Tibial nerve (tissue), 4 donors: ENCODE measurements at regions not wholly inside any gene's neighbourhood (a gene's known extent, or its start where the extent isn't known, plus 50 kb on each side); places are given as distances from the start of the nearest gene placed in this dataset.

Experiments
- DNase-seq, 2 donors: peaks; one replicate each; pipeline ENCODE4 v3.0.0-alpha.2; 2019; ENCODE audit warnings: low spot score in 2 of 2
- H3K27ac ChIP-seq, 4 donors: fragments of 200-600 bp; sonication (generic) in 3 of 4; one replicate each; pipeline ENCODE4 v1.5.1; 2017 to 2019; ENCODE audit warnings: mild to moderate bottlenecking in 1 of 4
- H3K27me3 ChIP-seq, 2 donors: fragments of 200-600 bp; sonication (generic) in 1 of 2; one replicate each; pipeline versions ENCODE4 v1.5.1 to v1.6.0; 2017 to 2019
- H3K36me3 ChIP-seq, 3 donors: fragments of 200-600 bp; sonication (generic); one replicate each; pipeline ENCODE4 v1.5.1; 2018 to 2019
- H3K4me1 ChIP-seq, 4 donors: fragments of 200-600 bp; sonication (generic) in 3 of 4; one replicate each; pipeline ENCODE4 v1.5.1; 2017 to 2019
- H3K4me3 ChIP-seq, 4 donors: fragments of 200-600 bp; sonication (generic) in 3 of 4; one replicate each; pipeline ENCODE4 v1.5.1; 2017 to 2019; ENCODE audit warnings: mild to moderate bottlenecking in 1 of 4, moderate library complexity in 1 of 4
- H3K9me3 ChIP-seq, 4 donors: fragments of 200-600 bp; sonication (generic) in 3 of 4; one replicate each; pipeline ENCODE4 v1.5.1; 2017 to 2019
- EP300 ChIP-seq, 2 donors: sonication (generic); formaldehyde crosslinking; IDR thresholded peaks; one replicate each; pipeline ENCODE4 v1.6.1; 2017; ENCODE audit warnings: antibody characterized with exemption in 2 of 2, mild to moderate bottlenecking in 1 of 2
- POLR2A ChIP-seq, 2 donors: fragments of 450-650 bp; IDR thresholded peaks; one replicate each; pipeline ENCODE4 v1.6.1; 2017; ENCODE audit warnings: antibody characterized with exemption in 2 of 2, mild to moderate bottlenecking in 2 of 2, moderate library complexity in 2 of 2
- WGBS, 2 donors: methylation state at CpG; one replicate each; pipeline ENCODE4 v1.1.5; 2018; 5-methylcytosine and 5-hydroxymethylcytosine counted together
- TF ChIP-seq, protein P1 (sequence below), 5 experiments: fragments of 200-600 bp in 3 of 5; fragments of 450-650 bp in 2 of 5; sonication (generic) in 3 of 5; IDR thresholded peaks; one replicate each; pipeline ENCODE4 v1.5.1; 2016 to 2019; ENCODE audit warnings: antibody characterized with exemption in 5 of 5, mild to moderate bottlenecking in 3 of 5, moderate library complexity in 2 of 5

GRCh38 chr5:92734211-92734940, 846.6 kb downstream of the NR2F1-AS1 start:
- H3K27me3 ChIP-seq, result no peaks in the 10 kb centered on the region
- peaks cover 0 to 13% (median 0%) of the 10 kb centered on the region in 4 donors for H3K9me3 ChIP-seq
- DNase-seq, result no peak
- H3K4me1 ChIP-seq, result no peaks in the 10 kb centered on the region
- H3K36me3 ChIP-seq, result no peaks in the 10 kb centered on the region
- H3K27ac ChIP-seq, result no peak overlapping the region
- TF ChIP-seq EP300 (IDR thresholded peaks at IDR 0.05) (no peak), POLR2A (IDR thresholded peaks at IDR 0.05) (no peak)
- TF ChIP-seq, protein P1, sequence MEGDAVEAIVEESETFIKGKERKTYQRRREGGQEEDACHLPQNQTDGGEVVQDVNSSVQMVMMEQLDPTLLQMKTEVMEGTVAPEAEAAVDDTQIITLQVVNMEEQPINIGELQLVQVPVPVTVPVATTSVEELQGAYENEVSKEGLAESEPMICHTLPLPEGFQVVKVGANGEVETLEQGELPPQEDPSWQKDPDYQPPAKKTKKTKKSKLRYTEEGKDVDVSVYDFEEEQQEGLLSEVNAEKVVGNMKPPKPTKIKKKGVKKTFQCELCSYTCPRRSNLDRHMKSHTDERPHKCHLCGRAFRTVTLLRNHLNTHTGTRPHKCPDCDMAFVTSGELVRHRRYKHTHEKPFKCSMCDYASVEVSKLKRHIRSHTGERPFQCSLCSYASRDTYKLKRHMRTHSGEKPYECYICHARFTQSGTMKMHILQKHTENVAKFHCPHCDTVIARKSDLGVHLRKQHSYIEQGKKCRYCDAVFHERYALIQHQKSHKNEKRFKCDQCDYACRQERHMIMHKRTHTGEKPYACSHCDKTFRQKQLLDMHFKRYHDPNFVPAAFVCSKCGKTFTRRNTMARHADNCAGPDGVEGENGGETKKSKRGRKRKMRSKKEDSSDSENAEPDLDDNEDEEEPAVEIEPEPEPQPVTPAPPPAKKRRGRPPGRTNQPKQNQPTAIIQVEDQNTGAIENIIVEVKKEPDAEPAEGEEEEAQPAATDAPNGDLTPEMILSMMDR (IDR thresholded peaks at IDR 0.05), result no peak
- no peak overlapping the region for H3K4me3 ChIP-seq
- 55 to 59% methylated on average over 2 of the region's 2 CpGs for WGBS, 2 donors

- Histone ChIP-seq H3K4me3 (no peak overlapping the region), H3K27me3 (no peaks in the 10 kb centered on the region), H3K9me3 (no peaks in the 10 kb centered on the region), H3K27ac (no peak overlapping the region), H3K4me1 (no peaks in the 10 kb centered on the region), H3K36me3 (no peaks in the 10 kb centered on the region)
- 78 to 82% methylated on average over 1 of the region's 1 CpG for WGBS, 2 donors
- TF ChIP-seq POLR2A (IDR thresholded peaks at IDR 0.05) (no peak), EP300 (IDR thresholded peaks at IDR 0.05) (no peak)
- TF ChIP-seq, protein P1 (IDR thresholded peaks at IDR 0.05), result no peak
- DNase-seq, result no peak
These were observed 850.5 kb downstream of the NR2F1-AS1 start for GRCh38 chr5:92730486-92730885.

- TF ChIP-seq, protein P1 (IDR thresholded peaks at IDR 0.05), result no peak
- no peak for TF ChIP-seq POLR2A (IDR thresholded peaks at IDR 0.05)
- TF ChIP-seq EP300 (IDR thresholded peaks at IDR 0.05), result no peak
- Histone ChIP-seq H3K4me1 (no peaks in the 10 kb centered on the region), H3K36me3 (no peaks in the 10 kb centered on the region), H3K27me3 (no peaks in the 10 kb centered on the region), H3K27ac (no peak overlapping the region), H3K9me3 (no peaks in the 10 kb centered on the region), H3K4me3 (no peak overlapping the region)
- no peak for DNase-seq
- WGBS, 2 donors, result 84 to 93% methylated on average over 5 of the region's 5 CpGs
These were observed 851.9 kb downstream of the NR2F1-AS1 start for GRCh38 chr5:92729088-92729487.

DNA sequence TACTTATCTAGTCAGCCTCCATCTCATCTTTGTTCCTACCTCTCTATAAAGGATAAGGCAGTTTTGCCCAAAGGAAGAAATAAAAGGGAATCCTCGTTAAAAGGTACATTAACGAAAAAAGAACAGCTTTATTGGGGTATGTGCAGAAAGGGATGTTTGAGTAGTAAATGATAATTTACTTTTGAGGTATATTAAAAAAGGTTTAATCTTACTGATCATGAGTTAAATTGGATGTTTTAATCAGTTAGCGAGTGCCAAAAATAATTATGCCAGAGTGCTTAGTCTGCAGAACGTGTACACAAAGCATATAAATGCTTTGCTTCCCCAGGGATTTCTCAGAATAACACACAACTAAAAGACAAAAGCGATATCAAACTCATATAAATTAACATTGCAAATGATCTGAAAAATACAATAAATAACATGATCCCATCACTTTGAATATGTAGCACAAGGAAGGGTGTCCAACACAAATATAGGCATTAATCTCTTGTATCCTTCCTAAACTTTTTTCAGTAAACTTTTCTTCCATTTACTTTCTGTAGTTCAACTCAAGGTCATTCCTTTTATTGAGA, 865.0 kb downstream of the NR2F1-AS1 start:
- H3K27ac ChIP-seq, result no peak overlapping the region
- H3K4me3 ChIP-seq, result no peak overlapping the region
- TF ChIP-seq, protein P1 (IDR thresholded peaks at IDR 0.05), result no peak
- no peaks in the 10 kb centered on the region for H3K27me3 ChIP-seq
- H3K36me3 ChIP-seq, result no peaks in the 10 kb centered on the region
- H3K4me1 ChIP-seq, result no peaks in the 10 kb centered on the region
- WGBS, 2 donors, result 70 to 75% methylated on average over 5 of the region's 5 CpGs
- no peaks in the 10 kb centered on the region for H3K9me3 ChIP-seq
- DNase-seq, result no peak

- Histone ChIP-seq H3K36me3 (no peaks in the 10 kb centered on the region), H3K4me1 (no peaks in the 10 kb centered on the region)
- 86 to 89% methylated on average over 1 of the region's 1 CpG for WGBS, 2 donors
These were observed 867.2 kb downstream of the NR2F1-AS1 start for GRCh38 chr5:92713826-92714225.

More at GRCh38 chr5:92713826-92714225, 867.2 kb downstream of the NR2F1-AS1 start:
- Histone ChIP-seq H3K4me3 (no peak overlapping the region), H3K27me3 (no peaks in the 10 kb centered on the region), H3K27ac (no peak overlapping the region), H3K9me3 (no peaks in the 10 kb centered on the region)
- no peak for DNase-seq
- TF ChIP-seq POLR2A (IDR thresholded peaks at IDR 0.05), result no peak
- no peak for TF ChIP-seq EP300 (IDR thresholded peaks at IDR 0.05)
- TF ChIP-seq, protein P1 (IDR thresholded peaks at IDR 0.05), result no peak
